Medulla oblongata (tissue), 1 donor: ENCODE measurements at regions not wholly inside any gene's neighbourhood (a gene's known extent, or its start where the extent isn't known, plus 50 kb on each side); places are given as distances from the start of the nearest gene placed in this dataset.
A peak's percentile ranks its signal among the peaks of the same experiment; 100 is the strongest.

Experiments used
- DNase-seq: peaks from one replicate; pipeline ENCODE4 v3.0.0-alpha.2; 2015; ENCODE audit errors: extremely low spot score

DNA sequence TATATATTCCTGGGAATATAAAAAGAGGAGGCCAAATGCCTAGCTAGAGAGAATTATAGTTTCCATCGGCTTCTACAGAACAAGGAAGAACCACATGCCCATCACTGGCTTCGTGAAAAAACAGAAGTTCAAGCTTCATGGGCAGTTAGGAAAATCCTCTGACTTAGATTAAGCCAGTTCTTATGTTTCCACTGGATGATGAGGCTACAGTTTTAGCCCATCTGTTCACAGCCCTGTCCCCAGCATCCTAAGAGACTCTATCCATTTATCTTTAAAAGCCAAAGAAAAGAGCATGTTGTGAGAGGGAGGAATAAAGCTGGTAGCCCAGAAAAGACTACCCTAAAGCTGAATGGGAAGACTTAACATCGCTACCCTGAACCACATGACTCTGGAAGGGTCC is 285.5 kb upstream of the WWC1 start:
- no peak for DNase-seq

DNA sequence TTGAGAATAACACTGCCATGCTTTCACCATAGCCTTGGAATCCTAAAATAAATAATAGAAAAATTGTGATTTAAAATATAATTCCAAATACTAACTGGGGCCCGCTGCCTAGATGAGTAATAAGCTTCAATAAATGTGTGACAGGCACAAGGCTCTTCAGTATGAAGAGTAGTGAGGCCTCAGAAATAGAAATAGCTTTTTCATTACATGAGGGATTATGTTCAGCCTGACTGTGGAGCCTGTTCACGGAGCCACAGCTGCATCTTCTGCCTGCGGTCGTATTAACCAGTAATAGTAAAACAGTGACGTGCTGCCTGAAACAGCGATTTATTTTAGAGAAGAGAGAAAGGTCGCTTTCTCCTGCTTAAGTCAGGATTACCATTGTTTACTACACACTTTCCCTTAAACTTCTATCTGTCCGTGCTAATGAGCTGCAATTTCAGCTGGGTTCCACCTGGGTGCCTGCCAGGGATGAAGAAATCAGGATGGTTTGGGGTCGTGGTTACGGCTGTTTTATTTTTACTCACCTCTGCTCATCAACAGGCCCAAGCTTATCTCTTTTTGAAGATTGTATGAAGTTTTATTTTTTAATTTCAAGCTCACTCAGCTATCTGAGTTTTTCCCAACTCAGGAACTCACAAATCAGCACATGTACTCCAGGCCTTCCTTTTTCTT is 284.9 kb upstream of the WWC1 start:
- peak; percentile 37 for DNase-seq

DNA sequence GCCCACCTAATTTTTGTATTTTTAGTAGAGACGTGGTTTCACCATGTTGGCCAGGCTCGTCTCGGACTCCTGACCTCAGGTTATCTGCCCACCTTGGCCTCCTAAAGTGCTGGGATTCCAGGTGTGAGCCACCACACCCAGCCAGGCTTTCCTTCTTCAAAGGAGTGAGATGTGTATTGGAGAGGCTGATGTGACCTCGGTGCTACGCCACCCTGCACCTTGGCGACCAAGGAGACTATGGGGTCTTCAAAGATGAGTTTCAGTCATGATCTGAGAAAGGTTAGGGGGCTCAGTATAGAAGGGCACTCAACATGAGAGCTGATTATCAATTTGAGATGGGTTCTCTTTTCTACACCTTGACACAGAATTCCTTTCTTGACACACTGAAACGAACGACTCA is 284.2 kb upstream of the WWC1 start:
- DNase-seq = no peak

- DNase-seq = no peak
Measured at GRCh38 chr5:168008555-168008954, 282.9 kb upstream of the WWC1 start.

GRCh38 chr5:168011096-168011495 is 280.3 kb upstream of the WWC1 start:
- no peak for DNase-seq

- no peak for DNase-seq
Measured at GRCh38 chr5:168012006-168012405, 279.4 kb upstream of the WWC1 start.

DNA sequence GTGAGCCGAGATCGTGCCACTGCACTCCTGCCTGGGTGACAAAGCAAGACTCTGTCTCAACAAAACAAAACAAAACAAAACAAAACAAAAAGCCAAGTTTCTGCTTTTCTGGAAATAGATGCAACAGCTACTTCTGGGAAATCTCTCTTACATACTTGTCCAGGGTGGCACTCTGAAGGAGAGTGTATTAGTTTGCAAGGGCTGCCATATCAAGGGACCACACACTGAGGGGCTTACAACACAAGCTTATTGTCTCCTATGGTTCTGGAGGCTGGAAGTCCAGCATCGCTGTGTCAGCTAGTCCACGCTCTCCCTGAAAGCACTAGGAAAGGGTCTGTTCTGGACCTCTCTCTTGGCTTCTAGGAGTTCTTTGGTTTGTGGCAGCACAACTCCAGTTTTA is 277.9 kb upstream of the WWC1 start:
- no peak for DNase-seq

GRCh38 chr5:168014433-168015123 is 276.9 kb upstream of the WWC1 start:
- no peak for DNase-seq

DNA sequence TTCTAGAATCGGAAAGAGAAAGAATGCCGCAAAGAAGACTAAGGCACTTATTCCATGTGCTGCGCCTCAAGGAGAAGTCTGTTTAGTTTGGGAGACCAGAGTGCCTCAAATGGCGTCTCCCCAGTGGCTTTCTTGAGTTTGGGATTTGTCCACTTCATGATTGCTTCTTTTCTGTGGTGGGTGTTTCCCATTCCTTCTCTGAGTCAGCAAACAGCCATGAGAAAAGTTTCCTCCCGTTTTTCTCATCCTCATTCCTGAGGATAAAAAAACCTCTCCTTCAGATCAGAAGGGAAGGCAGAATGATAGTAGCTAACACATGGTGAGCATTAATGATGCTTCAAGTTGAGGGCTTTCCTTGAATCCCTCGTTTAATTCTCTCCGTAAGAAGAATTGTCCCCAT is 275.9 kb upstream of the WWC1 start:
- no peak for DNase-seq

DNA sequence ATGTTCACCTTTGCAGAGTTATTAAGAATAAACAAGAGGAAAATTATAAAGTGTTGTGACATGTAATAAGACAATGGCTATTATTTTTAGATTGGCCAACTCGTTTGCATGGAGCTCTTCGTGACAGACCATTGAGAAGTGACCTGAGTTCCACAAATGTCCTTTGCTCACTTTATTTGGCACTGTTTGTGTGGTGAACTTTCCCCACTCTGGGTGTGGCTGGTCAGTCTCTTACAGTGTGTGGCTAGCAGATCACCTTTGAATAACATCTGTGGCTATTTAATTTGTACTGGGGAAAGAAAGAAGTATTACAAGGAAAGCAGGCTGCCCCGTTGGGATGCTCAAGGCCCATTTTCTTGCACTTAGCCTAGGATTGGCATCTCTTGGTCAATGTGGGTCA is 274.1 kb upstream of the WWC1 start:
- no peak for DNase-seq

DNA sequence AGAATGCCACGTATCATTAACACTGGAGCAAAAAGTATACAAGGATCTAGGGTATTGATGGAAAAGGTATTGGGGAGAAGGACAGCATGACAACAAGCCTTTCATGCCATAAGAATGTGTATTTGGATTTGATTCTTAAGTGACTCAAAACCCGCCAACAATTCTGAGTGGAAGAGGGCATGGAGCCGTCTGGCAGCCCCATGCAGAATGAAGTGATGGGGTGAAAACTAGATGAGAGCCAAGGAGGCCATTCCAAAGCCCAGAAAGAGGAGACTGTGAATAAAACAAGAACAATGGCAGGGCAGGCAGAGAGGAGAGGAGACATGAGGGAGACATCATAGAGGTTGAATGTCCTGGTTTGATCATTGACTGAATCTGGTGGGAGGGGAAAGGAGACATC is 272.3 kb upstream of the WWC1 start:
- DNase-seq = peak; percentile 39

DNA sequence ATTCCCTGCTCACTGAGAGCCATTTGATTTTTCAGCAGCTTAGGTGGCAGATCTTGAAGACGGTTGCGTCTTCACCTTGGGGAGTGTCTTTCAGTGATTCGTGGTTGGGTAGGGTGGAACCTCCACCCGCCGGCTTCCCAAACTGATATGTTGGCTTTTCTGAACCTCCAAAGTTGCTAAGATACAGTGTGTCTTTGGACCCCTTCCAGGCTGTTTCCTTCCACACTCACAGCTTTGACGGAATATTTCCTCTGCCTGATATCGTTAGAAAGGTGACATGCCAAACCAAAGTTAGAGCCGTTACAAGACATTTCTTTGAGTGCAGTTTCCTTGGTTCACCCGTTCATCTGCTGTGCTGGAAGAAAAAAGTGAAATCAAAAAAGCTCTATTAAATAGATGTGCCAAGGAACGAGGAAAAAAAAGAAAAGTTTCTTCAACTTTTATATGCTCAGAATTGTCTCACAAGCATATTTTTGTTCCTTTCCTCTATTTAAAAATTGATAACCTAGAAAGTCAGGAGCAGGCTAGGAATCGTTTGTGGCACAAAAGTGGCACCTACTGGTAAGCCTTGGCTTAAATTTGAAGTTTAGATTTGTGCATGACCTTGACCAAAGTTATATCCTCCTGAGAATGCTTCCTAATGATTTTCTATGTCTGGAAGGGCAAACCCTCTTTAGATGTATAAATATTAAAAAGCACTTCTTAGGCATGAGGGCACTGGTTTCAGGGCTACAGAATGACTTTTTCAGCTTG is 270.7 kb upstream of the WWC1 start:
- no peak for DNase-seq

GRCh38 chr5:168022446-168023169 is 268.8 kb upstream of the WWC1 start:
- no peak for DNase-seq

DNA sequence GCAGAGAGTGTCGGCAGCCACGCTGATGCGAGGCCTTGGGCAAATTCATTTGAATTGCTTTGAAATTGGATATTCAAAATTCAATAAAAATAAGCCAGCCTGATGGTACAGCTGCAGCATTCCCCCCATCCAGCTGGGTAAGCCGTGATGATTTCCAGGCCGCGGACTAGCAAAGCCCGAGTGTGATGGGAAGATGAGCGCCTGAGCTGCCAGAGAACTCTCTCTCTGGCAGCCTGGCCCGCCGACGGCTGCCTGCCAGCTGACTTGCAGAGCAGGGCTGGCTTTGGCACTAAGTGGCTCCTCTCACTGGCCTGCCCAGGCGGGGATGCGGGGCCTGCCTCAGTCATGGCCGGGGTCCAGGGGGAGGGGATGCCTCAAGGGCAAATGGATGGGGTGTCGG is 268.3 kb upstream of the WWC1 start:
- peak; percentile 84 for DNase-seq

DNA sequence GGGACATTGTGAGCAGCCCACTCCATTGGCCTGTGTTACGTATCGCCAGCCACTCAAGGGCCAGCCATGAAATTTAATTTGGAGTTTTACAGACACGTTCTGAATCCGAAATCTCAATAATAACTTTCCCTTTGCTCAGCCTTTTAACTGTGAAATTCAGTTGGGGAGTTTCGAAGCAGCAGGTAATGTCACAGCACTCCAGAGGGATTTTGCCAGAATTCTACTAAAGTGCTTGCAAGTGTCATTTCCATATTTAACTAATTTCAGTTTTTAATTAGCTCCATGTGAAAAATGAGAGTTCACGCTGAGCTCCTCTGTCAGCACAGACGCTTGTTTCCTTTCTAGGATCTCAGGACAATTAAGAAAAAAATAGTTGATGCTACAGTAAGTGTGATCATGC is 267.1 kb upstream of the WWC1 start:
- DNase-seq = no peak

DNA sequence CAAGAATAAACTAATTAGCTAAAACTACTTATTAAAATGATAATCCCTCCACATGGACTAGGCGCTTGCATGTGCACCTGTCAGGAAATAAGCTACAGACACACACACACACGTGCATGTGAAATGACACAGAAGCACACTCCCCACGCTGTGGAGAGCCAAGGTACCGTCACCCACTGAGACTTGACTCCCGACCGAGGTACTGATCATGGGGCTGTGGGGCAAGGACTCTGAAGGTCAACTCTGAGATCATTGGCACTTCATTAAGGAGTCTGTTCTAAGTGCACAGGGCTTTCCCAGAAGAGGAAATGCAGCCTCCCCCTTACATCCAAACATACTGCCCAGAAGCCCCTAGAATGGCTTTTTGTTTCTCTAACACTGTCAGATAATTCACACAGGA is 264.4 kb upstream of the WWC1 start:
- DNase-seq = no peak

DNA sequence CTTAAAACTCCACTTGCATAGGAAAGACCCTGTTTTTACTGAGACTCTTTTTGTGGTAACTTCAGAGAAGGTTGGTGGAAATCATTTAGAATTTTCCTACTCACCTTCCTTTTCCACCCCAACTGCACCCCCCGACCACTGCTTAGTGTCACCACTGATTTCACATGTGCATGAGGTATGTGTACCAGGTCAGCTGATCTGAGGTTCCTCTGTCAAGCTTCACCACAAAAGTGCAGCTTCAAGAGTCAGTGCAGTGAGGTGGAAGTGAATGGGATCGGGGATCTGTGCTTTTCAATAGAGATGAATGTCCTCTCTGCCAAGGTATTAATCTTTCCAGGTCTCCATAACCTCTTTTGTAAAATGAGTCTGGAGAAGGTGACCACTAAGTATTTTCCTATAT is 260.5 kb upstream of the WWC1 start:
- DNase-seq = no peak

- no peak for DNase-seq
Measured at GRCh38 chr5:168031614-168032013, 259.8 kb upstream of the WWC1 start.

GRCh38 chr5:168039039-168039438 is 252.4 kb upstream of the WWC1 start:
- no peak for DNase-seq

DNA sequence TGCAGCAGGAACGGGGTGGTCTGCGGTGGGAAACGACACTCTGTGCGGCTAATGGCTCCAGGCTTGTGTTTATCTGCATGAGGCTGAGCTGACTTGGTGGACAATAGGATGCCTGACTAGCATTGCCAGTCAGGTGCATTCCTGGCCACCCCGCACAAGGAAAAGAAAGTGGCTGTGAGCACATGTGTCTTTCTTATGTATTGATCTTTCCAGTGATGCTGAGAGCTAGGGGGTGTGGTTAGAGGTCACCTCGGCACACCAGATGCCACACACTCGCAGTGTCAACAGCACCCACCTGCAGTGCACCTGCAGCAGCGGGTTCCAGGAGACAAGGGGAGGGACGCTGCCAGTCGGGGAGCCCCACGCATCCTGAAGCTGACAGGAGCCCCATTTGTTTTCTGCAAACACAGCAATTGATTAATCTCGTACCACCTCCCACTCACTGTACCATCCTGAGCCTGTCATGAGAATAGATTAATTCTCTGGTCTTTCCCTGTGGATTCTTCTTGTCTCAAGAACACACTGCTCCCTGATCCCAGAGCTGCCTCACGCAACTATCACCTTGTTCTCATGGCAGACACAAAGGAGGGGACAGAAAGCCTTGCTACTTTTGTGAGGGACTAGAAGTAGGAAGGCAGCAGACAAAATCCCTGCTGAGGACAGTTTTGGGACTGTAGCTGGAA is 251.7 kb upstream of the WWC1 start:
- no peak for DNase-seq

DNA sequence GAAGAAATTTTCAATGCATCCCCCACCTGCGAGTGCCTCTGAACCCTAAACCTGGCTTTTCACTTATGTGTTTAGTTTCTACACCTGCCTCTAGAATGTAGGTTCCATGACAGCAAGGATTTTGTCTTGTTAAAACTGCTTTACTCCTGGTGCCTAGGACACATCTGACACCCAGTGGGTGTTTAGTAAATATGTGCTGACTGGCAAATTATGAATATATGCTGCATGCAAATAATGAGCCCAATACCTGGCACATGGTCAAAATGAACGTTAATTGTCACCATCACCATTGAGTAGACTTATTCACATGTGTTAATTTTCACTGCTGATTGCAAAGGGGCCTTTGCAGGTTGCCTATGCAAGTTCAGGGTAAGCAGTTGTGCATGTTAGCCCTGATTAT is 249.9 kb upstream of the WWC1 start:
- no peak for DNase-seq
